BLaER1 (cell line): ENCODE measurements at regions not wholly inside any gene's neighbourhood (a gene's known extent, or its start where the extent isn't known, plus 50 kb on each side); places are given as distances from the start of the nearest gene placed in this dataset.

Experiments
- H3K27ac ChIP-seq: shearing (Covaris generic); formaldehyde crosslinking; 2 replicates; pipeline ENCODE4 v1.8.1; 2022
- H3K27me3 ChIP-seq: shearing (Covaris generic); formaldehyde crosslinking; 2 replicates; pipeline ENCODE4 v1.8.1; 2022
- H3K36me3 ChIP-seq: shearing (Covaris generic); formaldehyde crosslinking; 2 replicates; pipeline ENCODE4 v1.8.1; 2022
- H3K4me1 ChIP-seq: shearing (Covaris generic); formaldehyde crosslinking; 2 replicates; pipeline ENCODE4 v1.8.1; 2022
- H3K4me2 ChIP-seq: shearing (Covaris generic); formaldehyde crosslinking; 2 replicates; pipeline ENCODE4 v1.8.1; 2022
- H3K4me3 ChIP-seq: shearing (Covaris generic); formaldehyde crosslinking; 2 replicates; pipeline ENCODE4 v1.8.1; 2022
- H3K9ac ChIP-seq: shearing (Covaris generic); formaldehyde crosslinking; 2 replicates; pipeline ENCODE4 v1.8.1; 2022
- H3K9me3 ChIP-seq: shearing (Covaris generic); formaldehyde crosslinking; 2 replicates; pipeline ENCODE4 v1.8.1; 2022
- H4K20me1 ChIP-seq: shearing (Covaris generic); formaldehyde crosslinking; 2 replicates; pipeline ENCODE4 v1.8.1; 2022
- Cebpa-rat ChIP-seq: shearing (Covaris generic); IDR thresholded peaks from 2 replicates; pipeline ENCODE4 v1.8.1; 2022

DNA sequence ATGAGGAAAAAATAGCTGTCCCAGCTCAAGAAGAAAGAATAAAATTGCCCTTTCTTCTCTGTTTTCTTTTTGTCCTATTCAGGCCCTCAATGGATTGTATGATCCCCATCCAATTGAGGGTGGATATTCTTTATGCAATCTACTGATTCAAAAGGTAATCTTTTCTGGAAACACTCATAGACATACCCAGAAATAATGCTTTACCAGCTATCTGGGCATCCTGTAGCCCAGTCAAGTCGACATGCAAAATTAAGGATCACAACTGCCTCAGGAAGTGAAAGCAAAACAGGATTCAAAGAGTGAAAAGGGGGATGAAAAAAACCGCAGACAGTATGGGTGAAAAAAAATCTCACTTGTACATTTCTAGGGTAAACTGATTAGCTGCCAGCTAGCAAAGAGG is 410.1 kb downstream of the TBC1D32 start:
- no peaks in the 10 kb centered on the region for H3K4me1 ChIP-seq
- H3K9me3 ChIP-seq, result no peaks in the 10 kb centered on the region
- H3K4me2 ChIP-seq, result no peak overlapping the region
- H3K36me3 ChIP-seq, result no peaks in the 10 kb centered on the region
- H3K27me3 ChIP-seq, result no peaks in the 10 kb centered on the region
- H3K4me3 ChIP-seq, result no peak overlapping the region
- H4K20me1 ChIP-seq, result no peaks in the 10 kb centered on the region
- H3K9ac ChIP-seq, result no peak overlapping the region
- H3K27ac ChIP-seq, result no peak overlapping the region
- no peak for TF ChIP-seq Cebpa-rat

DNA sequence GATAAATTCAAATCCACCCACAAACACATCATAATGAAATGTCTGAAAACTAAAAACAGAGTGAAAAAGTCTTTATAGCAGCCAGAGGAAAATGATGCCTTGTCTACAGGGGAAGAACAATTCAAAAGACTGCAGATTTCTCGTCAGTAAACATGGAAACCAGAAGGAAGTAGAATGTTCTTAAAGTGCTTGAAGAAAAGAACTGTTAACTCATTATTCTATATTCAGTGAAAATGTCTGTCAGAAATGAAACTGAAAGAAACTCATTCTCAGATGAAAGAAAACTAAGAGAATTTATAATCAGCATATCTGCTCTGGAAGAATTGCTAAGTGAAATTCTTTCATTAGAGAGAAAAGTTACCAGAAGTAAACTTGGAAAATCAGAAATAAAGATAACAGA is 416.1 kb downstream of the TBC1D32 start:
- Histone ChIP-seq H3K9me3 (no peaks in the 10 kb centered on the region), H3K4me1 (no peaks in the 10 kb centered on the region)
- TF ChIP-seq Cebpa-rat, result no peak

DNA sequence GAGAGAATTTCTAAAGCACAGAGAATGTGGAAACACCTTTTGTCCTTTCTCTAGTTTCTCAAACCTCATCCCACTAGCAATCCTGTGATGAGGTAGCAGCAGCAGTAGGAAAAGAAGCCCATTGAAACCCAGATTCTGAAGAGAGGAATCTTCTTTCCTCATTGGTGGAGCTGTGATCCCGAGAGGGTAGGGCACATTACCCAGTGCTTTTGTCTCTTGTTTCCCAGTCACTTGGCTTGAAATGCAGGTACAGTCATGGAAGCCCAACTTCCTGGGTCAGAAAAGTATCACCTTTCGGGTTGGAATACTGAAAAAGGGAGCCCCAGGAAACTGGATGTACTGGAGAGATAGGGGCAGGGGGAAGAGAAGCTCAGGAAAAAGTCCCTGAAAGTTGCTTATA is 417.4 kb downstream of the TBC1D32 start:
- H3K27me3 ChIP-seq, result no peaks in the 10 kb centered on the region
- no peak overlapping the region for H3K9ac ChIP-seq
- no peaks in the 10 kb centered on the region for H4K20me1 ChIP-seq
- no peak for TF ChIP-seq Cebpa-rat
- H3K36me3 ChIP-seq, result no peaks in the 10 kb centered on the region
- H3K27ac ChIP-seq, result no peak overlapping the region
- no peaks in the 10 kb centered on the region for H3K4me1 ChIP-seq
- H3K9me3 ChIP-seq, result no peaks in the 10 kb centered on the region
- H3K4me2 ChIP-seq, result no peak overlapping the region
- H3K4me3 ChIP-seq, result no peak overlapping the region

More for the DNA sequence above, 416.1 kb downstream of the TBC1D32 start:
- Histone ChIP-seq H3K27me3 (no peaks in the 10 kb centered on the region), H3K36me3 (no peaks in the 10 kb centered on the region), H3K4me2 (no peak overlapping the region), H4K20me1 (no peaks in the 10 kb centered on the region), H3K9ac (no peak overlapping the region), H3K4me3 (no peak overlapping the region), H3K27ac (no peak overlapping the region)

DNA sequence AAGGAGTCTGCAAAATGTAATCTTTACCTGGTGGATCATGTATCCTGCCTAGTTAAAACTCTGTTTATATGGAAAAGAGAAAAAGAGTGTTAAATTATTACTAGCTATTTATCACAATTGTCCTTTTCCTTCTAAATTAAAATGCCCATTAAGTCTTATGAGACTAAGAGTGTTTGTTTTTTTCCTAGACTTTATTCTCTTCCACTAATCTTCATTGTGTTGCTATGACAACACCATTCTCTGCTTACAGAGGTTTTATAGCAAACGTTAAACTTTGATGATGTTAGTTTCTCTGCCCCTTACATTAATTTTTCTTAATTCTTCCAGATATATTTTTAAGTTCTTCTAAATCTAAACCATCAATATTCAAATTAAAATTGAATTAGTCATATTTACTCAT is 420.8 kb downstream of the TBC1D32 start:
- Histone ChIP-seq H3K4me3 (no peak overlapping the region), H3K4me2 (no peak overlapping the region), H3K9me3 (no peaks in the 10 kb centered on the region), H3K36me3 (no peaks in the 10 kb centered on the region), H3K27ac (no peak overlapping the region), H3K9ac (no peak overlapping the region), H3K27me3 (no peaks in the 10 kb centered on the region), H4K20me1 (no peaks in the 10 kb centered on the region), H3K4me1 (no peaks in the 10 kb centered on the region)
- no peak for TF ChIP-seq Cebpa-rat

DNA sequence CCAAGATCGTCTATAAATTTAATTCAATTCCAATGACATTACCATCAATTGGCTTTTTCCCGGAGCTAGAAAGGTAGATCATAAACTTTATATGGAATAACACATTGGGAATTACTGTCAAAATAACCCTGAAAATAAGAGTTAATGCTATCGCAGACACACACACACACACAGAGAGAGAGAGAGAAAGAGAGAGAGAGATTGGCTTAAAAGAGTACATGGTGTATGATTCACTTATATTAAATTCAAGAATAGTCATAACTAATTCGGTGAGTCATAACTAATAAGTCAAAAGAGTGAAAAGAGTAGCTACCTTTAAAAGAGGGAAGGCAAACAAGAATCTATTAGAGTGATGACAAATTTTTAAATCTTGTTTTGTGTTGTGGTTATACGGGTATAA is 425.5 kb downstream of the TBC1D32 start:
- H4K20me1 ChIP-seq, result no peaks in the 10 kb centered on the region
- no peak overlapping the region for H3K27ac ChIP-seq
- H3K4me1 ChIP-seq, result no peaks in the 10 kb centered on the region
- H3K4me3 ChIP-seq, result no peak overlapping the region
- H3K36me3 ChIP-seq, result no peaks in the 10 kb centered on the region
- H3K27me3 ChIP-seq, result no peaks in the 10 kb centered on the region
- no peak overlapping the region for H3K4me2 ChIP-seq
- H3K9me3 ChIP-seq, result no peaks in the 10 kb centered on the region
- no peak overlapping the region for H3K9ac ChIP-seq
- no peak for TF ChIP-seq Cebpa-rat

DNA sequence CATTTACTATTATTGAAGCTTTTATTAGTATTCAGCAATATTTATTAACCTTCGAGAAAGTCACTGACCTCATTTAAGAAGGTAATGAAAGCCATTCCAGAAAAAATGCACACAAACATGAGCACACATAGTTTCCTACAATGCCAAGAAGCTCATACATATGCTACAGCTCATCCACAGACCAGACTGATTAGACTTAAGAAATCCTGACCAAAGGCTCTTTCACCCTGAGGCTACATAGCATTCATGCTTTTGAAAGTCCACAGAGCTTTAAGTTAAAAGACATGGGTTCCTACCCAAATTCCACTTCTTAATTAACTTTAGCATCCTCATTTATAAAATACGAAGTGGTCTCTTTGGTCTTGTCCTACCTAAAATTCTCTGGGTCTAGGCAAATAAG is 430.4 kb downstream of the TBC1D32 start:
- Histone ChIP-seq H3K27me3 (no peaks in the 10 kb centered on the region), H3K4me3 (no peak overlapping the region), H3K4me2 (no peak overlapping the region), H3K9ac (no peak overlapping the region), H3K27ac (no peak overlapping the region), H3K4me1 (no peaks in the 10 kb centered on the region), H3K36me3 (no peaks in the 10 kb centered on the region), H4K20me1 (no peaks in the 10 kb centered on the region), H3K9me3 (no peaks in the 10 kb centered on the region)
- TF ChIP-seq Cebpa-rat, result no peak

DNA sequence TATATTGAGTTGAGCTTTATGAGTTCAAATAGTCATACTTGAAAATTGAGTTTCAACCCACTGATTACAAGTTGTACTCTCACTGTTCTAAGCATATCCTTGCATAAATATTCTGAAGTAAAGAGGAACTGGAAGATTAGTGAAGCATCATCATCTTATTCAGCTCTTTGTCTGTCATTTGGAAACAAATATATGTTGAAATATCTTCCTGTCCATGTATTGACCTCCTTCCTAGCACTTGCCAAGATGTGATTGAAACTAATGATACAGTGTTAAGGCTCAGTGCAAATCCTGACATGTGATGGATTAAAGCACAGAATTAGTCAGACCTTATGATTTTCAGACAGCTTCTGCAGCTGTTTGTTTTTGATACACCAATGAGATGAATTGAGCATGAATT is 434.3 kb downstream of the TBC1D32 start:
- no peaks in the 10 kb centered on the region for H3K4me1 ChIP-seq
- H4K20me1 ChIP-seq, result no peaks in the 10 kb centered on the region
- H3K9me3 ChIP-seq, result no peaks in the 10 kb centered on the region
- H3K4me3 ChIP-seq, result no peak overlapping the region
- H3K36me3 ChIP-seq, result no peaks in the 10 kb centered on the region
- TF ChIP-seq Cebpa-rat, result no peak
- H3K4me2 ChIP-seq, result no peak overlapping the region
- no peaks in the 10 kb centered on the region for H3K27me3 ChIP-seq
- no peak overlapping the region for H3K9ac ChIP-seq
- no peak overlapping the region for H3K27ac ChIP-seq

DNA sequence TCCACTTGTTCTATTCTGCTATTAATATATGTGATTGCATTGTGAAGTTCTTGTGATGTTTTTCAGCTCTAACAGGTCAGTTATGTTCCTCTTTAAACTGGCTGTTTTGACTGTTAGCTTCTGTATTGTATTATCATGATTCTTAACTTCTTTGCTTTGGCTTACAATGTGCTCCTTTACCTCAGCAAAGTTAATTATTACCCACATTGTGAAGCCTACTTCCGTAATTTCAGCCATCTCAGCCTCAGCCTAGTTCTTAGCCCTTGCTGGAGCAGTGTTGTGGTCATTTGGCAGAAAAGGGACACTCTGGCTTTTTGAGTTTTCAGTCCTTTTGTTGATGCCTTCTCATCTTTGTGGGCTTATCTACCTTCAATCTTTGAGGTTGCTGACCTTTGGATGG is 440.2 kb downstream of the TBC1D32 start:
- H3K36me3 ChIP-seq, result no peaks in the 10 kb centered on the region
- no peaks in the 10 kb centered on the region for H3K4me1 ChIP-seq
- no peaks in the 10 kb centered on the region for H4K20me1 ChIP-seq
- no peak overlapping the region for H3K27ac ChIP-seq
- H3K9ac ChIP-seq, result no peak overlapping the region
- peaks cover 31% of the 10 kb centered on the region for H3K9me3 ChIP-seq
- H3K4me2 ChIP-seq, result no peak overlapping the region
- H3K4me3 ChIP-seq, result no peak overlapping the region
- no peak for TF ChIP-seq Cebpa-rat
- no peaks in the 10 kb centered on the region for H3K27me3 ChIP-seq

DNA sequence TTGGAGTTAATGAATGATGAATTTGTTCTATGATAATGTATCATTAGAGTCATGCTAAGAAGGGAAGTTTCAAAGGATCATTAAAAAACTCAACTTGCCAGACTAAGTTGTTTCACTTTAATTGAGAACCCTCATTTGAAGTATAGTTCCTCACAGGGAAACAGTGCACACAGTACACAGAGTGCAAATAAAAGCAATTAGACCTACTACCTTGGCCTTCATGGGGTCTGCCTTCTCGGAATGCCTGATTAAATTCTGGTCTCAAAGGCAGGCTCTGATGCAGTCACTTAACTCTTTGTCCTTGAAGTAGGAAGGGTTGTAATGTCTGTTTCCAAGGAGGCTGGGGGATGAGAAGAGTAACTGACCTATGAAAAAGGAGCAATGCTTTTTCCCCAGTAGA is 457.3 kb downstream of the TBC1D32 start:
- Histone ChIP-seq H3K9ac (no peak overlapping the region), H3K27me3 (no peaks in the 10 kb centered on the region), H3K36me3 (no peaks in the 10 kb centered on the region), H4K20me1 (no peaks in the 10 kb centered on the region), H3K9me3 (no peaks in the 10 kb centered on the region), H3K4me2 (no peak overlapping the region), H3K4me1 (no peaks in the 10 kb centered on the region), H3K27ac (no peak overlapping the region), H3K4me3 (no peak overlapping the region)
- no peak for TF ChIP-seq Cebpa-rat

DNA sequence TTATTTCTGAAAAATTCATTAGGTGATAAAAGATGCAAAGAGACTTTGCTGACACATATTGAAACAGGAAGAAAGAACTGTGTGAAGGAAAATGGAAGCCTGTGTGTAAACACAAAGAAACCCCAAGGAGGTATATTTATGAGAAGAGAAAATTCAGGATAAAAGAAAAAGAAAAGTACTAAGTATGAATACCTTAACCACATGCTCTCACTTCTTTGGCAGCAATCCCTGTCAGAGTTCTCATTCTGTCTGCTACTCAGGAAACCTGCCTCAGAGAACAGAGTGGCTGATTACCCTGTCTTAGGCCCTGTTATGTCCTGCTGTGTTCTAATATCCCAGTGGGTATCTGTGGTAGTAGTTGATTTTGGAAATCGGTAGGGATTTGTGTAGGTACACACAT is 457.9 kb downstream of the TBC1D32 start:
- no peaks in the 10 kb centered on the region for H3K36me3 ChIP-seq
- H3K4me3 ChIP-seq, result no peak overlapping the region
- H3K4me1 ChIP-seq, result no peaks in the 10 kb centered on the region
- H3K9ac ChIP-seq, result no peak overlapping the region
- H3K27ac ChIP-seq, result no peak overlapping the region
- TF ChIP-seq Cebpa-rat, result no peak
- H3K27me3 ChIP-seq, result no peaks in the 10 kb centered on the region
- no peaks in the 10 kb centered on the region for H3K9me3 ChIP-seq
- no peak overlapping the region for H3K4me2 ChIP-seq
- H4K20me1 ChIP-seq, result no peaks in the 10 kb centered on the region

DNA sequence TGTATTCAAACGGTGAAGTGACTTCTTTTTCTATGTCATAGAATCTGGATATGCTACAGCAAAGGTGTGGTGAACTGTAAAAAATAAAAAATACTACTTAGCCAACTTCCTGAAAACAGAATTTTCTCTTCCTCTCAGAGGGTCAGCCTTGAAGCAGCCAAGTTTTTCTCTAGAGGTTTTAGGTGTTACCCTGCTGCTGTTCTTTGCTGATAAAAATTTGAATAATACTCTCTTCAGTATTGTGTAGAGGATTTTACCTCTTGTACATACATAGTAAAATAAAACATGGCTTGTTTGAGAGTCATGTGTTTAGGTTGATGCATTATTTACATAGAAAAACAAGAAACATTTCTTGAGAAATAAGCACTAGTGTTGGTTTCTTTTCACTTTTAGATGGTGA is 458.4 kb downstream of the TBC1D32 start:
- no peak for TF ChIP-seq Cebpa-rat
- H3K4me1 ChIP-seq, result no peaks in the 10 kb centered on the region
- H3K9ac ChIP-seq, result no peak overlapping the region

More for the DNA sequence above, 458.4 kb downstream of the TBC1D32 start:
- H3K4me3 ChIP-seq, result no peak overlapping the region
- no peaks in the 10 kb centered on the region for H3K36me3 ChIP-seq
- no peak overlapping the region for H3K4me2 ChIP-seq
- H3K27ac ChIP-seq, result no peak overlapping the region
- no peaks in the 10 kb centered on the region for H4K20me1 ChIP-seq
- H3K27me3 ChIP-seq, result no peaks in the 10 kb centered on the region
- no peaks in the 10 kb centered on the region for H3K9me3 ChIP-seq
